ENCODE measurements at regions not wholly inside any gene's neighbourhood (a gene's known extent, or its start where the extent isn't known, plus 50 kb on each side); places are given as distances from the start of the nearest gene placed in this dataset.

GRCh38 chr5:107790671-107791070 lies 119.9 kb upstream of the EFNA5 start:
- no peaks in the 10 kb centered on the region for H3K79me2 ChIP-seq (ENCODE audit: insufficient read depth, low read length)

GRCh38 chr5:107786424-107786823 lies 115.7 kb upstream of the EFNA5 start:
- TF ChIP-seq CTCF (IDR thresholded peaks at IDR 0.05; ENCODE audit: extremely low read depth, low read depth, low read length): no peak
- DNase-seq (ENCODE audit: insufficient read length, low spot score, missing footprints): no peak
- Histone ChIP-seq H3K36me3 (ENCODE audit: insufficient read depth, low read length) (no peaks in the 10 kb centered on the region), H2AFZ (ENCODE audit: low read length) (no peak overlapping the region), H3K27me3 (ENCODE audit: insufficient read depth, low read length) (no peaks in the 10 kb centered on the region), H3K4me1 (ENCODE audit: insufficient read depth, low read length) (no peaks in the 10 kb centered on the region), H4K20me1 (ENCODE audit: insufficient read depth, low read length) (no peaks in the 10 kb centered on the region), H3K27ac (ENCODE audit: low read depth, low read length) (no peak overlapping the region), H3K79me2 (ENCODE audit: insufficient read depth, low read length) (no peaks in the 10 kb centered on the region), H3K9me3 (ENCODE audit: low read depth, low read length) (no peaks in the 10 kb centered on the region), H3K4me2 (ENCODE audit: insufficient read depth, low read length) (no peak overlapping the region), H3K4me3 (ENCODE audit: insufficient read depth, low read length) (no peak overlapping the region)

More at GRCh38 chr5:107790671-107791070, 119.9 kb upstream of the EFNA5 start:
- no peak overlapping the region for H3K27ac ChIP-seq (ENCODE audit: low read depth, low read length)
- H3K4me1 ChIP-seq (ENCODE audit: insufficient read depth, low read length): no peaks in the 10 kb centered on the region
- no peaks in the 10 kb centered on the region for H4K20me1 ChIP-seq (ENCODE audit: insufficient read depth, low read length)
- no peak overlapping the region for H3K4me3 ChIP-seq (ENCODE audit: insufficient read depth, low read length)
- no peak overlapping the region for H3K4me2 ChIP-seq (ENCODE audit: insufficient read depth, low read length)
- no peak overlapping the region for H2AFZ ChIP-seq (ENCODE audit: low read length)
- no peak for DNase-seq (ENCODE audit: insufficient read length, low spot score, missing footprints)
- no peaks in the 10 kb centered on the region for H3K9me3 ChIP-seq (ENCODE audit: low read depth, low read length)
- no peaks in the 10 kb centered on the region for H3K27me3 ChIP-seq (ENCODE audit: insufficient read depth, low read length)
- no peak for TF ChIP-seq CTCF (IDR thresholded peaks at IDR 0.05; ENCODE audit: extremely low read depth, low read depth, low read length)
- no peaks in the 10 kb centered on the region for H3K36me3 ChIP-seq (ENCODE audit: insufficient read depth, low read length)

GRCh38 chr5:107783551-107783950 lies 112.8 kb upstream of the EFNA5 start:
- no peak overlapping the region for H3K27ac ChIP-seq (ENCODE audit: low read depth, low read length)
- H3K4me3 ChIP-seq (ENCODE audit: insufficient read depth, low read length): no peak overlapping the region
- H3K27me3 ChIP-seq (ENCODE audit: insufficient read depth, low read length): no peaks in the 10 kb centered on the region
- H3K36me3 ChIP-seq (ENCODE audit: insufficient read depth, low read length): no peaks in the 10 kb centered on the region
- no peak for DNase-seq (ENCODE audit: insufficient read length, low spot score, missing footprints)
- H3K9me3 ChIP-seq (ENCODE audit: low read depth, low read length): no peaks in the 10 kb centered on the region
- H3K79me2 ChIP-seq (ENCODE audit: insufficient read depth, low read length): no peaks in the 10 kb centered on the region
- no peak for TF ChIP-seq CTCF (IDR thresholded peaks at IDR 0.05; ENCODE audit: extremely low read depth, low read depth, low read length)
- no peaks in the 10 kb centered on the region for H4K20me1 ChIP-seq (ENCODE audit: insufficient read depth, low read length)
- H2AFZ ChIP-seq (ENCODE audit: low read length): no peak overlapping the region
- H3K4me1 ChIP-seq (ENCODE audit: insufficient read depth, low read length): no peaks in the 10 kb centered on the region
- no peak overlapping the region for H3K4me2 ChIP-seq (ENCODE audit: insufficient read depth, low read length)

- Histone ChIP-seq H3K27me3 (ENCODE audit: insufficient read depth, low read length) (no peaks in the 10 kb centered on the region), H3K4me3 (ENCODE audit: insufficient read depth, low read length) (no peak overlapping the region), H3K27ac (ENCODE audit: low read depth, low read length) (no peak overlapping the region), H3K36me3 (ENCODE audit: insufficient read depth, low read length) (no peaks in the 10 kb centered on the region), H3K4me1 (ENCODE audit: insufficient read depth, low read length) (no peaks in the 10 kb centered on the region), H2AFZ (ENCODE audit: low read length) (no peak overlapping the region), H4K20me1 (ENCODE audit: insufficient read depth, low read length) (no peaks in the 10 kb centered on the region), H3K9me3 (ENCODE audit: low read depth, low read length) (no peaks in the 10 kb centered on the region), H3K79me2 (ENCODE audit: insufficient read depth, low read length) (no peaks in the 10 kb centered on the region), H3K4me2 (ENCODE audit: insufficient read depth, low read length) (no peak overlapping the region)
- no peak for TF ChIP-seq CTCF (IDR thresholded peaks at IDR 0.05; ENCODE audit: extremely low read depth, low read depth, low read length)
- no peak for DNase-seq (ENCODE audit: insufficient read length, low spot score, missing footprints)
Measured at GRCh38 chr5:107782561-107783169, 111.9 kb upstream of the EFNA5 start.
